Muscle of leg (tissue), 3 donors: ENCODE measurements at regions not wholly inside any gene's neighbourhood (a gene's known extent, or its start where the extent isn't known, plus 50 kb on each side); places are given as distances from the start of the nearest gene placed in this dataset.
A peak's percentile ranks its signal among the peaks of the same experiment; 100 is the strongest.
"Not testable (repeated sequence)": the region's sequence is repeated elsewhere in the genome, so short reads cannot be mapped to it uniquely, and the experiment has no call there.

ENCODE experiments used
- DNase-seq: peaks from one replicate; pipeline ENCODE4 v3.0.0; 2013
- H3K27ac ChIP-seq: one replicate; pipeline ENCODE4 v1.5.1; 2013; ENCODE audit warnings: mild to moderate bottlenecking, low read length, control low read depth
- H3K27me3 ChIP-seq: one replicate; pipeline ENCODE4 v1.6.1; 2013; ENCODE audit warnings: low read length; ENCODE audit not compliant: control insufficient read depth, insufficient read depth
- H3K36me3 ChIP-seq: one replicate; pipeline ENCODE4 v1.6.1; 2013; ENCODE audit warnings: low read length; ENCODE audit not compliant: control insufficient read depth, insufficient read depth
- H3K4me1 ChIP-seq: one replicate; pipeline ENCODE4 v1.6.1; 2013; ENCODE audit warnings: low read length; ENCODE audit not compliant: control insufficient read depth, insufficient read depth
- H3K4me3 ChIP-seq: one replicate; pipeline ENCODE4 v1.5.1; 2013; ENCODE audit warnings: low read length, control low read depth
- H3K9me3 ChIP-seq: replicated peaks from 2 replicates; pipeline ENCODE4 v1.6.1; 2013; ENCODE audit warnings: low read depth, low read length; ENCODE audit not compliant: control insufficient read depth
- WGBS: methylation state at CpG from one replicate; pipeline ENCODE4 v1.1.5; 2013; ENCODE audit warnings: missing lambda C conversion rate; ENCODE audit not compliant: insufficient coverage; 5-methylcytosine and 5-hydroxymethylcytosine counted together

GRCh38 chr16:16588436-16588835, 209.5 kb downstream of the NPIPA7 start:
- H3K4me1 ChIP-seq, DNase-seq, H3K27me3 ChIP-seq, H3K36me3 ChIP-seq, H3K9me3 ChIP-seq, H3K4me3 ChIP-seq, H3K27ac ChIP-seq: not testable (repeated sequence)
- 87% methylated on average over 3 of the region's 7 CpGs for WGBS

GRCh38 chr16:16590654-16591318, 211.8 kb downstream of the NPIPA7 start:
- not testable (repeated sequence) for DNase-seq, H3K4me3 ChIP-seq, H3K27ac ChIP-seq, H3K27me3 ChIP-seq, H3K9me3 ChIP-seq, H3K36me3 ChIP-seq, H3K4me1 ChIP-seq
- no CpG with 5 or more reads among the region's 4 CpGs for WGBS

- not testable (repeated sequence) for H3K27ac ChIP-seq, H3K9me3 ChIP-seq, H3K4me1 ChIP-seq, H3K4me3 ChIP-seq, H3K36me3 ChIP-seq, H3K27me3 ChIP-seq
- 13% methylated on average over 3 of the region's 19 CpGs for WGBS
- peak; percentile 1 for DNase-seq
Measured at GRCh38 chr16:16593156-16593863, 214.4 kb downstream of the NPIPA7 start.

GRCh38 chr16:16595029-16595718, 216.2 kb downstream of the NPIPA7 start:
- H3K4me1 ChIP-seq, H3K4me3 ChIP-seq, H3K36me3 ChIP-seq, DNase-seq, H3K27ac ChIP-seq, H3K9me3 ChIP-seq, H3K27me3 ChIP-seq: not testable (repeated sequence)
- no CpG with 5 or more reads among the region's 10 CpGs for WGBS

GRCh38 chr16:16601239-16601638, 222.3 kb downstream of the NPIPA7 start:
- not testable (repeated sequence) for H3K4me1 ChIP-seq, H3K4me3 ChIP-seq, H3K36me3 ChIP-seq, H3K27ac ChIP-seq, DNase-seq, H3K27me3 ChIP-seq, H3K9me3 ChIP-seq
- no CpG with 5 or more reads among the region's 4 CpGs for WGBS

- WGBS = no CpG with 5 or more reads among the region's 8 CpGs
- H3K4me3 ChIP-seq, DNase-seq, H3K9me3 ChIP-seq, H3K36me3 ChIP-seq, H3K4me1 ChIP-seq, H3K27ac ChIP-seq, H3K27me3 ChIP-seq: not testable (repeated sequence)
Measured at GRCh38 chr16:16607401-16608082, 228.6 kb downstream of the NPIPA7 start.

- H3K9me3 ChIP-seq, H3K27ac ChIP-seq, H3K4me3 ChIP-seq, H3K36me3 ChIP-seq, H3K4me1 ChIP-seq, DNase-seq, H3K27me3 ChIP-seq: not testable (repeated sequence)
- 50% methylated on average over 5 of the region's 6 CpGs for WGBS
Measured at GRCh38 chr16:16609627-16610026, 230.7 kb downstream of the NPIPA7 start.

- not testable (repeated sequence) for H3K4me1 ChIP-seq, H3K27ac ChIP-seq, H3K36me3 ChIP-seq, H3K27me3 ChIP-seq, H3K9me3 ChIP-seq, H3K4me3 ChIP-seq, DNase-seq
- 26% methylated on average over 3 of the region's 10 CpGs for WGBS
Measured at GRCh38 chr16:16610389-16610967, 231.5 kb downstream of the NPIPA7 start.

- not testable (repeated sequence) for H3K9me3 ChIP-seq, H3K4me3 ChIP-seq, H3K4me1 ChIP-seq, H3K36me3 ChIP-seq, H3K27ac ChIP-seq, H3K27me3 ChIP-seq, DNase-seq
- no CpG with 5 or more reads among the region's 4 CpGs for WGBS
Measured at GRCh38 chr16:16613212-16613611, 234.3 kb downstream of the NPIPA7 start.

- H3K4me3 ChIP-seq, H3K27ac ChIP-seq, DNase-seq, H3K36me3 ChIP-seq, H3K9me3 ChIP-seq, H3K4me1 ChIP-seq, H3K27me3 ChIP-seq: not testable (repeated sequence)
- WGBS = no CpG with 5 or more reads among the region's 6 CpGs
Measured at GRCh38 chr16:16614484-16614883, 235.5 kb downstream of the NPIPA7 start.
